Thyroid gland (tissue), 4 donors: ENCODE measurements at regions not wholly inside any gene's neighbourhood (a gene's known extent, or its start where the extent isn't known, plus 50 kb on each side); places are given as distances from the start of the nearest gene placed in this dataset.
"Not testable (repeated sequence)": the region's sequence is repeated elsewhere in the genome, so short reads cannot be mapped to it uniquely, and the experiment has no call there.

ENCODE experiments used
- POLR2A ChIP-seq, 2 donors: fragments of 450-650 bp; IDR thresholded peaks; one replicate each; pipeline ENCODE4 v1.6.1; 2017; ENCODE audit warnings: antibody characterized with exemption in 2 of 2, mild to moderate bottlenecking in 2 of 2, moderate library complexity in 1 of 2
- TF ChIP-seq, protein P1 (sequence below), 6 experiments: fragments of 200-600 bp in 3 of 6; fragments of 450-650 bp in 3 of 6; sonication (generic) in 3 of 6; IDR thresholded peaks; one replicate each; pipeline ENCODE4 v1.5.1; 2016 to 2019; ENCODE audit warnings: antibody characterized with exemption in 6 of 6, mild to moderate bottlenecking in 2 of 6, inconsistent platforms in 1 of 6, moderate library complexity in 1 of 6

GRCh38 chr21:27542126-27542525, 575.2 kb upstream of the ADAMTS5 start:
- TF ChIP-seq, protein P1, sequence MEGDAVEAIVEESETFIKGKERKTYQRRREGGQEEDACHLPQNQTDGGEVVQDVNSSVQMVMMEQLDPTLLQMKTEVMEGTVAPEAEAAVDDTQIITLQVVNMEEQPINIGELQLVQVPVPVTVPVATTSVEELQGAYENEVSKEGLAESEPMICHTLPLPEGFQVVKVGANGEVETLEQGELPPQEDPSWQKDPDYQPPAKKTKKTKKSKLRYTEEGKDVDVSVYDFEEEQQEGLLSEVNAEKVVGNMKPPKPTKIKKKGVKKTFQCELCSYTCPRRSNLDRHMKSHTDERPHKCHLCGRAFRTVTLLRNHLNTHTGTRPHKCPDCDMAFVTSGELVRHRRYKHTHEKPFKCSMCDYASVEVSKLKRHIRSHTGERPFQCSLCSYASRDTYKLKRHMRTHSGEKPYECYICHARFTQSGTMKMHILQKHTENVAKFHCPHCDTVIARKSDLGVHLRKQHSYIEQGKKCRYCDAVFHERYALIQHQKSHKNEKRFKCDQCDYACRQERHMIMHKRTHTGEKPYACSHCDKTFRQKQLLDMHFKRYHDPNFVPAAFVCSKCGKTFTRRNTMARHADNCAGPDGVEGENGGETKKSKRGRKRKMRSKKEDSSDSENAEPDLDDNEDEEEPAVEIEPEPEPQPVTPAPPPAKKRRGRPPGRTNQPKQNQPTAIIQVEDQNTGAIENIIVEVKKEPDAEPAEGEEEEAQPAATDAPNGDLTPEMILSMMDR (IDR thresholded peaks at IDR 0.05): not testable (repeated sequence)
- not testable (repeated sequence) for TF ChIP-seq POLR2A (IDR thresholded peaks at IDR 0.05)
